Ovary (tissue), 1 donor: ENCODE measurements at regions not wholly inside any gene's neighbourhood (a gene's known extent, or its start where the extent isn't known, plus 50 kb on each side); places are given as distances from the start of the nearest gene placed in this dataset.

ENCODE experiments used
- EP300 ChIP-seq: sonication (generic); formaldehyde crosslinking; IDR thresholded peaks from one replicate; pipeline ENCODE4 v1.6.1; 2017; ENCODE audit warnings: antibody characterized with exemption
- POLR2A ChIP-seq: fragments of 450-650 bp; IDR thresholded peaks from one replicate; pipeline ENCODE4 v1.6.1; 2017; ENCODE audit warnings: antibody characterized with exemption, mild to moderate bottlenecking, moderate library complexity

- TF ChIP-seq POLR2A (no peak), EP300 (no peak)
Observed at GRCh38 chr7:106795877-106796231, 69.2 kb upstream of the PIK3CG start.
